HepG2 (cell line): ENCODE measurements at regions not wholly inside any gene's neighbourhood (a gene's known extent, or its start where the extent isn't known, plus 50 kb on each side); places are given as distances from the start of the nearest gene placed in this dataset.

Experiments
- ATAC-seq: fragments of 200-7000 bp; cut with Tn5 transposase; 3 replicates; pipeline ENCODE4 v1.9.1; 2020; ENCODE audit warnings: mild to moderate bottlenecking, moderate library complexity
- BruUV-seq: library from RNA; stranded (reverse); fragments of 400-500 nt; replicated peaks from 2 replicates; lab custom pipeline; 2021; lab: Mats Ljungman, UMichigan
- CTCF ChIA-PET: fragments of 300-600 bp; formaldehyde crosslinking; extraction: SDS; loops from one replicate; lab custom pipeline; 2021; ENCODE audit warnings: low total read pairs, inconsistent platforms, low intra/inter-chr PET ratio; lab: Yijun Ruan, JAX
- POLR2A ChIA-PET: fragments of 350-600 bp; sonication (Branson Sonifier 250); formaldehyde crosslinking; loops from one replicate; lab custom pipeline; 2020; ENCODE audit warnings: antibody characterized with exemption, inconsistent platforms; lab: Yijun Ruan, JAX
- DNase-seq: peaks from one replicate; pipeline ENCODE4 v3.0.0-alpha.2; 2015; ENCODE audit warnings: low spot score
- FAIRE-seq: peaks from 3 replicates; lab custom pipeline; 2011; peaks lifted over from hg19 to GRCh38; lab: Jason Lieb, UNC
- H2AFZ ChIP-seq: one replicate; pipeline ENCODE4 v1.6.1; 2011; ENCODE audit warnings: low read length, inconsistent platforms
- H3K27ac ChIP-seq: fragments of 300-600 bp; 3 replicates; pipeline ENCODE4 v1.8.0; 2011; ENCODE audit warnings: mixed run types, mild to moderate bottlenecking, mixed read lengths, low read length, inconsistent platforms; ENCODE audit not compliant: insufficient read depth; ENCODE audit errors: extremely low read length
- H3K27me3 ChIP-seq, 2 experiments: fragments of 200-600 bp in 1 of 2; 2 replicates in 1 of 2; 3 replicates in 1 of 2; pipeline versions ENCODE4 v1.6.0 to v1.8.0; 2011; ENCODE audit warnings: low read length in 2 of 2, mild to moderate bottlenecking in 2 of 2, moderate library complexity in 2 of 2, inconsistent platforms in 1 of 2; ENCODE audit not compliant: insufficient read depth in 2 of 2, control insufficient read depth in 1 of 2
- H3K36me3 ChIP-seq, 2 experiments: fragments of 200-600 bp in 1 of 2; replicated peaks in 1 of 2; 2 replicates in 1 of 2; 3 replicates in 1 of 2; pipeline versions ENCODE4 v1.5.1 to v1.8.0; 2011; ENCODE audit warnings: low read length in 2 of 2, inconsistent platforms in 1 of 2; ENCODE audit not compliant: insufficient read depth in 2 of 2, control insufficient read depth in 1 of 2
- H3K4me1 ChIP-seq: 2 replicates; pipeline ENCODE4 v1.5.1; 2012; ENCODE audit warnings: low read length, inconsistent platforms; ENCODE audit not compliant: insufficient read depth
- H3K4me2 ChIP-seq: 2 replicates; pipeline ENCODE4 v1.6.0; 2011; ENCODE audit warnings: low read depth, low read length, inconsistent platforms
- H3K4me3 ChIP-seq, 3 experiments: fragments of 200-600 bp in 1 of 3; sonication (generic), shearing (Covaris generic) in 1 of 3; replicated peaks in 1 of 3; 2 replicates each; pipeline ENCODE4 v1.5.1; 2011 to 2016; ENCODE audit warnings: low read length in 3 of 3, inconsistent platforms in 2 of 3, low read depth in 2 of 3, mild to moderate bottlenecking in 2 of 3, control low read depth in 1 of 3, mixed read lengths in 1 of 3; ENCODE audit not compliant: insufficient read depth in 1 of 3
- H3K79me2 ChIP-seq: one replicate; pipeline ENCODE4 v1.6.1; 2011; ENCODE audit warnings: low read length, inconsistent platforms; ENCODE audit not compliant: insufficient read depth
- H3K9ac ChIP-seq: 2 replicates; pipeline ENCODE4 v1.6.0; 2011; ENCODE audit warnings: mild to moderate bottlenecking, low read depth, low read length, inconsistent platforms; ENCODE audit not compliant: insufficient read depth
- H3K9me3 ChIP-seq: 2 replicates; pipeline ENCODE4 v1.5.1; 2012; ENCODE audit warnings: mild to moderate bottlenecking, low read length
- H4K20me1 ChIP-seq: 2 replicates; pipeline ENCODE4 v1.6.0; 2011; ENCODE audit warnings: inconsistent platforms, mild to moderate bottlenecking, low read length, moderate library complexity; ENCODE audit not compliant: insufficient read depth
- CHD2 ChIP-seq: IDR thresholded peaks from 2 replicates; pipeline ENCODE4 v1.6.1; 2011; ENCODE audit warnings: low read depth, low read length, improper control_type of control experiment
- SP5 ChIP-seq: IDR thresholded peaks from 2 replicates; pipeline ENCODE4 v1.6.1; 2016; ENCODE audit warnings: low read depth, borderline replicate concordance
- ZKSCAN1 ChIP-seq: fragments of 150-350 bp; IDR thresholded peaks from 2 replicates; pipeline ENCODE4 v1.6.1; 2014; ENCODE audit warnings: low read length
- ZNF251 ChIP-seq: sonication (generic); formaldehyde crosslinking; IDR thresholded peaks from 2 replicates; pipeline ENCODE4 v1.9.0; 2021; ENCODE audit warnings: mild to moderate bottlenecking, missing genetic modification reagents
- ZNF3 ChIP-seq: IDR thresholded peaks from 2 replicates; pipeline ENCODE4 v1.7.0; 2017; ENCODE audit warnings: inconsistent platforms
- ZNF430 ChIP-seq: sonication (generic); formaldehyde crosslinking; IDR thresholded peaks from 2 replicates; pipeline ENCODE4 v1.9.0; 2021; ENCODE audit warnings: mild to moderate bottlenecking, missing genetic modification reagents
- ZNF660 ChIP-seq: sonication (generic); formaldehyde crosslinking; IDR thresholded peaks from 2 replicates; pipeline ENCODE4 v1.5.1; 2020; ENCODE audit warnings: mild to moderate bottlenecking, low read depth, missing genetic modification reagents, borderline replicate concordance
- in situ Hi-C: cut with HindIII; loops from 2 replicates; pipeline ENCODE4 v1.10.0; 2017; ENCODE audit warnings: low pct_unique_long_range_greater_than_20kb; ENCODE audit not compliant: extremely low pct_ligation_motif_present
- intact Hi-C: fragments of 100-400 bp; cut with micrococcal nuclease; formaldehyde crosslinking; loops from one replicate; pipeline ENCODE4 v1.10.0; 2022; ENCODE audit not compliant: unreplicated experiment
- TF ChIP-seq, protein P1 (sequence below): sonication (generic); formaldehyde crosslinking; IDR thresholded peaks from 2 replicates; pipeline ENCODE4 v1.4.0; 2020; ENCODE audit warnings: missing genetic modification reagents, borderline replicate concordance
- TF ChIP-seq, protein P2 (sequence below), 2 experiments: sonication (generic) in 1 of 2; formaldehyde crosslinking in 1 of 2; IDR thresholded peaks; 2 replicates each; pipeline versions ENCODE4 v1.4.0 to v1.6.1; 2016 to 2020; ENCODE audit warnings: borderline replicate concordance in 1 of 2, low read depth in 1 of 2, mild to moderate bottlenecking in 1 of 2, missing genetic modification reagents in 1 of 2
- TF ChIP-seq, protein P3 (sequence below): sonication (generic); formaldehyde crosslinking; IDR thresholded peaks from 2 replicates; pipeline ENCODE4 v1.4.0; 2020; ENCODE audit warnings: missing genetic modification reagents

DNA sequence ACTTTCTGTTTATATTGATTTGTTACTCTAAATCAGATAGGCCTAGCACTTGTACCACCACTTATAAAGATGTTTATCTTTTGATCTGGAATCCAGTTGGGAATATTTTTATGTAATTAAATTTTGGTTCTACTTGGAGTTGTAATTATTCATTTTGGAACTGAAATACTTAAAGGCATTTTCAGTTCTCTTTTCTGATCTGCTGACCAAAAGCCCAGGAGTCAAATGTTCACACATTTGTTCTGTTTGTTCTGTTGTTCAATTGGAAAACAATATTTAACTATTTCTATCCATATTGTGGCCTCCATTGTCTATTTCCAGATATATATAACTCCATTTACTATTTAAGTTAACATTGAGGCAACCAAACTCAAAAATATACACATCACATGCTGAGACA is 912.4 kb upstream of the EPHA6 start:
- Histone ChIP-seq H3K9me3 (no peaks in the 10 kb centered on the region), H3K27me3 (no peaks in the 10 kb centered on the region), H3K79me2 (no peaks in the 10 kb centered on the region), H3K36me3 (no peaks in the 10 kb centered on the region), H3K4me3 (no peak overlapping the region), H4K20me1 (no peaks in the 10 kb centered on the region), H3K4me2 (no peak overlapping the region), H3K27ac (no peak overlapping the region), H3K9ac (no peak overlapping the region), H3K4me1 (no peaks in the 10 kb centered on the region), H2AFZ (no peak overlapping the region)
- no TSS peak for BruUV-seq
- FAIRE-seq = no peak
- ChIA-PET POLR2A (no interaction called here), CTCF (no interaction called here)
- in situ Hi-C loops (no loop called here), intact Hi-C loops (no loop called here)
- ATAC-seq = no peak
- DNase-seq = no peak
- TF ChIP-seq SP5 (CRISPR knock-in tag) (no peak), ZNF251 (CRISPR knock-in tag) (no peak), ZKSCAN1 (no peak), ZNF660 (CRISPR knock-in tag) (no peak), ZNF3 (CRISPR knock-in tag) (no peak), CHD2 (no peak), ZNF430 (CRISPR knock-in tag) (no peak)
- TF ChIP-seq, protein P1, sequence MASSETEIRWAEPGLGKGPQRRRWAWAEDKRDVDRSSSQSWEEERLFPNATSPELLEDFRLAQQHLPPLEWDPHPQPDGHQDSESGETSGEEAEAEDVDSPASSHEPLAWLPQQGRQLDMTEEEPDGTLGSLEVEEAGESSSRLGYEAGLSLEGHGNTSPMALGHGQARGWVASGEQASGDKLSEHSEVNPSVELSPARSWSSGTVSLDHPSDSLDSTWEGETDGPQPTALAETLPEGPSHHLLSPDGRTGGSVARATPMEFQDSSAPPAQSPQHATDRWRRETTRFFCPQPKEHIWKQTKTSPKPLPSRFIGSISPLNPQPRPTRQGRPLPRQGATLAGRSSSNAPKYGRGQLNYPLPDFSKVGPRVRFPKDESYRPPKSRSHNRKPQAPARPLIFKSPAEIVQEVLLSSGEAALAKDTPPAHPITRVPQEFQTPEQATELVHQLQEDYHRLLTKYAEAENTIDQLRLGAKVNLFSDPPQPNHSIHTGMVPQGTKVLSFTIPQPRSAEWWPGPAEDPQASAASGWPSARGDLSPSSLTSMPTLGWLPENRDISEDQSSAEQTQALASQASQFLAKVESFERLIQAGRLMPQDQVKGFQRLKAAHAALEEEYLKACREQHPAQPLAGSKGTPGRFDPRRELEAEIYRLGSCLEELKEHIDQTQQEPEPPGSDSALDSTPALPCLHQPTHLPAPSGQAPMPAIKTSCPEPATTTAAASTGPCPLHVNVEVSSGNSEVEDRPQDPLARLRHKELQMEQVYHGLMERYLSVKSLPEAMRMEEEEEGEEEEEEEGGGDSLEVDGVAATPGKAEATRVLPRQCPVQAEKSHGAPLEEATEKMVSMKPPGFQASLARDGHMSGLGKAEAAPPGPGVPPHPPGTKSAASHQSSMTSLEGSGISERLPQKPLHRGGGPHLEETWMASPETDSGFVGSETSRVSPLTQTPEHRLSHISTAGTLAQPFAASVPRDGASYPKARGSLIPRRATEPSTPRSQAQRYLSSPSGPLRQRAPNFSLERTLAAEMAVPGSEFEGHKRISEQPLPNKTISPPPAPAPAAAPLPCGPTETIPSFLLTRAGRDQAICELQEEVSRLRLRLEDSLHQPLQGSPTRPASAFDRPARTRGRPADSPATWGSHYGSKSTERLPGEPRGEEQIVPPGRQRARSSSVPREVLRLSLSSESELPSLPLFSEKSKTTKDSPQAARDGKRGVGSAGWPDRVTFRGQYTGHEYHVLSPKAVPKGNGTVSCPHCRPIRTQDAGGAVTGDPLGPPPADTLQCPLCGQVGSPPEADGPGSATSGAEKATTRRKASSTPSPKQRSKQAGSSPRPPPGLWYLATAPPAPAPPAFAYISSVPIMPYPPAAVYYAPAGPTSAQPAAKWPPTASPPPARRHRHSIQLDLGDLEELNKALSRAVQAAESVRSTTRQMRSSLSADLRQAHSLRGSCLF = no peak
- TF ChIP-seq, protein P2, sequence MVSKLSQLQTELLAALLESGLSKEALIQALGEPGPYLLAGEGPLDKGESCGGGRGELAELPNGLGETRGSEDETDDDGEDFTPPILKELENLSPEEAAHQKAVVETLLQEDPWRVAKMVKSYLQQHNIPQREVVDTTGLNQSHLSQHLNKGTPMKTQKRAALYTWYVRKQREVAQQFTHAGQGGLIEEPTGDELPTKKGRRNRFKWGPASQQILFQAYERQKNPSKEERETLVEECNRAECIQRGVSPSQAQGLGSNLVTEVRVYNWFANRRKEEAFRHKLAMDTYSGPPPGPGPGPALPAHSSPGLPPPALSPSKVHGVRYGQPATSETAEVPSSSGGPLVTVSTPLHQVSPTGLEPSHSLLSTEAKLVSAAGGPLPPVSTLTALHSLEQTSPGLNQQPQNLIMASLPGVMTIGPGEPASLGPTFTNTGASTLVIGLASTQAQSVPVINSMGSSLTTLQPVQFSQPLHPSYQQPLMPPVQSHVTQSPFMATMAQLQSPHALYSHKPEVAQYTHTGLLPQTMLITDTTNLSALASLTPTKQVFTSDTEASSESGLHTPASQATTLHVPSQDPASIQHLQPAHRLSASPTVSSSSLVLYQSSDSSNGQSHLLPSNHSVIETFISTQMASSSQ (IDR thresholded peaks at IDR 0.05; ENCODE audit: low read depth) = no peak
- TF ChIP-seq, protein P2 (CRISPR knock-in tag; IDR thresholded peaks at IDR 0.05; ENCODE audit: borderline replicate concordance) = no peak
- TF ChIP-seq, protein P3, sequence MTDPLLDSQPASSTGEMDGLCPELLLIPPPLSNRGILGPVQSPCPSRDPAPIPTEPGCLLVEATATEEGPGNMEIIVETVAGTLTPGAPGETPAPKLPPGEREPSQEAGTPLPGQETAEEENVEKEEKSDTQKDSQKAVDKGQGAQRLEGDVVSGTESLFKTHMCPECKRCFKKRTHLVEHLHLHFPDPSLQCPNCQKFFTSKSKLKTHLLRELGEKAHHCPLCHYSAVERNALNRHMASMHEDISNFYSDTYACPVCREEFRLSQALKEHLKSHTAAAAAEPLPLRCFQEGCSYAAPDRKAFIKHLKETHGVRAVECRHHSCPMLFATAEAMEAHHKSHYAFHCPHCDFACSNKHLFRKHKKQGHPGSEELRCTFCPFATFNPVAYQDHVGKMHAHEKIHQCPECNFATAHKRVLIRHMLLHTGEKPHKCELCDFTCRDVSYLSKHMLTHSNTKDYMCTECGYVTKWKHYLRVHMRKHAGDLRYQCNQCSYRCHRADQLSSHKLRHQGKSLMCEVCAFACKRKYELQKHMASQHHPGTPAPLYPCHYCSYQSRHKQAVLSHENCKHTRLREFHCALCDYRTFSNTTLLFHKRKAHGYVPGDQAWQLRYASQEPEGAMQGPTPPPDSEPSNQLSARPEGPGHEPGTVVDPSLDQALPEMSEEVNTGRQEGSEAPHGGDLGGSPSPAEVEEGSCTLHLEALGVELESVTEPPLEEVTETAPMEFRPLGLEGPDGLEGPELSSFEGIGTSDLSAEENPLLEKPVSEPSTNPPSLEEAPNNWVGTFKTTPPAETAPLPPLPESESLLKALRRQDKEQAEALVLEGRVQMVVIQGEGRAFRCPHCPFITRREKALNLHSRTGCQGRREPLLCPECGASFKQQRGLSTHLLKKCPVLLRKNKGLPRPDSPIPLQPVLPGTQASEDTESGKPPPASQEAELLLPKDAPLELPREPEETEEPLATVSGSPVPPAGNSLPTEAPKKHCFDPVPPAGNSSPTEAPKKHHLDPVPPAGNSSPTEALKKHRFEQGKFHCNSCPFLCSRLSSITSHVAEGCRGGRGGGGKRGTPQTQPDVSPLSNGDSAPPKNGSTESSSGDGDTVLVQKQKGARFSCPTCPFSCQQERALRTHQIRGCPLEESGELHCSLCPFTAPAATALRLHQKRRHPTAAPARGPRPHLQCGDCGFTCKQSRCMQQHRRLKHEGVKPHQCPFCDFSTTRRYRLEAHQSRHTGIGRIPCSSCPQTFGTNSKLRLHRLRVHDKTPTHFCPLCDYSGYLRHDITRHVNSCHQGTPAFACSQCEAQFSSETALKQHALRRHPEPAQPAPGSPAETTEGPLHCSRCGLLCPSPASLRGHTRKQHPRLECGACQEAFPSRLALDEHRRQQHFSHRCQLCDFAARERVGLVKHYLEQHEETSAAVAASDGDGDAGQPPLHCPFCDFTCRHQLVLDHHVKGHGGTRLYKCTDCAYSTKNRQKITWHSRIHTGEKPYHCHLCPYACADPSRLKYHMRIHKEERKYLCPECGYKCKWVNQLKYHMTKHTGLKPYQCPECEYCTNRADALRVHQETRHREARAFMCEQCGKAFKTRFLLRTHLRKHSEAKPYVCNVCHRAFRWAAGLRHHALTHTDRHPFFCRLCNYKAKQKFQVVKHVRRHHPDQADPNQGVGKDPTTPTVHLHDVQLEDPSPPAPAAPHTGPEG (CRISPR knock-in tag) = no peak
